ENCODE measurements at regions not wholly inside any gene's neighbourhood (a gene's known extent, or its start where the extent isn't known, plus 50 kb on each side); places are given as distances from the start of the nearest gene placed in this dataset.

DNA sequence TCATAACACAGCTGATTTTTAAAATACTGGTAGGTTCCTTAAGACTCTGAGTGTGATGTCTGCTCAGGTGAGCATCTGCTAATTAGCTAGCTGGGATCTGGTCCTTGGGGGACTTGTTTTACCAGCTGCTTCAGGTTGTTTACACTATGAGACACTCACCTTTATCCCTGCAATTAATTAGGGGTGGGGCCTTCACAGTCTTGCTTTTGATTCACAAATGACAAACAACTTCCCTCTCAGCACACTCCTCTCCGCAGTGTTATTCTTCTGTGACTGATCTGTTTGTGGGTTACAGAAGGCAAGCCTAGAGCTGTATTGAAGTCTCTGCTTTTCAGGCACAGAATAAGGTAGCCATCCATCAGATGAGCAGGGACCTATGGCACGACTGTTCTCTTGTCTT lies 62.0 kb upstream of the CD83 start:
- DNase-seq, result no peak
- no peaks in the 10 kb centered on the region for H3K27me3 ChIP-seq (replicated peaks; ENCODE audit: insufficient read depth, low read length)
- no peaks in the 10 kb centered on the region for H3K36me3 ChIP-seq (replicated peaks; ENCODE audit: insufficient read depth, low read length)
- TF ChIP-seq, protein P1, sequence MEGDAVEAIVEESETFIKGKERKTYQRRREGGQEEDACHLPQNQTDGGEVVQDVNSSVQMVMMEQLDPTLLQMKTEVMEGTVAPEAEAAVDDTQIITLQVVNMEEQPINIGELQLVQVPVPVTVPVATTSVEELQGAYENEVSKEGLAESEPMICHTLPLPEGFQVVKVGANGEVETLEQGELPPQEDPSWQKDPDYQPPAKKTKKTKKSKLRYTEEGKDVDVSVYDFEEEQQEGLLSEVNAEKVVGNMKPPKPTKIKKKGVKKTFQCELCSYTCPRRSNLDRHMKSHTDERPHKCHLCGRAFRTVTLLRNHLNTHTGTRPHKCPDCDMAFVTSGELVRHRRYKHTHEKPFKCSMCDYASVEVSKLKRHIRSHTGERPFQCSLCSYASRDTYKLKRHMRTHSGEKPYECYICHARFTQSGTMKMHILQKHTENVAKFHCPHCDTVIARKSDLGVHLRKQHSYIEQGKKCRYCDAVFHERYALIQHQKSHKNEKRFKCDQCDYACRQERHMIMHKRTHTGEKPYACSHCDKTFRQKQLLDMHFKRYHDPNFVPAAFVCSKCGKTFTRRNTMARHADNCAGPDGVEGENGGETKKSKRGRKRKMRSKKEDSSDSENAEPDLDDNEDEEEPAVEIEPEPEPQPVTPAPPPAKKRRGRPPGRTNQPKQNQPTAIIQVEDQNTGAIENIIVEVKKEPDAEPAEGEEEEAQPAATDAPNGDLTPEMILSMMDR (IDR thresholded peaks at IDR 0.05; ENCODE audit: low read length), result no peak
- TF ChIP-seq EZH2 (optimal IDR thresholded peaks at IDR 0.05; ENCODE audit: low read depth, low read length) (no peak), EZH2phosphoT487 (IDR thresholded peaks at IDR 0.05; ENCODE audit: low read length) (no peak)
- H3K4me3 ChIP-seq (ENCODE audit: low read length), result no peak overlapping the region
- H3K9me2 ChIP-seq (replicated peaks; ENCODE audit: insufficient read depth, low read length), result no peaks in the 10 kb centered on the region
- H4K20me1 ChIP-seq (ENCODE audit: insufficient read depth, low read length), result no peaks in the 10 kb centered on the region
- H2AFZ ChIP-seq (ENCODE audit: low read length), result no peak overlapping the region
- no peak overlapping the region for H3K9ac ChIP-seq (ENCODE audit: low read length)
- H3K27ac ChIP-seq (ENCODE audit: low read length), result no peak overlapping the region
- H3F3A ChIP-seq (ENCODE audit: insufficient read depth, low read length), result no peaks in the 10 kb centered on the region
- no peaks in the 10 kb centered on the region for H3K79me2 ChIP-seq (ENCODE audit: low read length)
- H3K9me3 ChIP-seq (replicated peaks; ENCODE audit: insufficient read depth, low read length), result no peaks in the 10 kb centered on the region
- no peaks in the 10 kb centered on the region for H3K4me1 ChIP-seq (ENCODE audit: low read length)
- no peak overlapping the region for H3K4me2 ChIP-seq (ENCODE audit: low read depth, low read length)

DNA sequence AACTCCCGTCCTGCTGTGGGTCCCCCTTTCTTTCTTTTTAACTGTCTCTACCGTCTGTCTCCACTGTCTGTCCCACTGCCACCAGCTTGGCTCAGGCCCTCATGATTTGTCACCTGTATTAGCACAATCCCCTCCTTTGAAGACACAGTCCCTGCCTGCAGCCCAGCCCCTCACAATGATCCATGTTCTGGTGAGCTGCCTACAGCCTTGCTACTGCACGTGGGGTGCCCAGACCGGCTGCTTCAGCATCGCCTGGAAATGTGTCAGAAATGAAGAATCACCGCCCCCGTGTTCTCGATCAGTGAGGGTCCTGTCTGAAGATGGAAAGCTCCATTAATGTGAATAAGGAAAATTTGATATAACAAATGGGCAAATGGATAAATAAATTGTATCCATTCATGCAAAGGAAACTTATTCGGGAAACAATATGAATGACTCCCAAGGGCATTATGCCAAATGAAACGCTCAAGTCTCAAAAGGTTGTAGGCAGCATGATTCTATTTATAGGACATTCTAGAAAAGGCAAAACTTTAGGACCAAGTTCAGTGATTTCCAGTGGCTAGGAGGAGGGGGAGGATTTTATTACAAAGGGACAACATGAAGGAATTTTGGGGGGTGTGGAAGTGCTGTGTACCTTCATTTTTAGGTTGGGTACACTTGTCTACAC lies 59.4 kb upstream of the CD83 start:
- Histone ChIP-seq H3K27ac (ENCODE audit: low read length) (no peak overlapping the region), H4K20me1 (ENCODE audit: insufficient read depth, low read length) (no peaks in the 10 kb centered on the region), H2AFZ (ENCODE audit: low read length) (no peak overlapping the region), H3K4me2 (ENCODE audit: low read depth, low read length) (no peak overlapping the region), H3F3A (ENCODE audit: insufficient read depth, low read length) (no peaks in the 10 kb centered on the region), H3K36me3 (replicated peaks; ENCODE audit: insufficient read depth, low read length) (no peaks in the 10 kb centered on the region), H3K9me2 (replicated peaks; ENCODE audit: insufficient read depth, low read length) (no peaks in the 10 kb centered on the region), H3K27me3 (replicated peaks; ENCODE audit: insufficient read depth, low read length) (no peaks in the 10 kb centered on the region), H3K4me3 (ENCODE audit: low read length) (no peak overlapping the region), H3K4me1 (ENCODE audit: low read length) (no peaks in the 10 kb centered on the region), H3K79me2 (ENCODE audit: low read length) (no peaks in the 10 kb centered on the region), H3K9ac (ENCODE audit: low read length) (no peak overlapping the region), H3K9me3 (replicated peaks; ENCODE audit: insufficient read depth, low read length) (no peaks in the 10 kb centered on the region)
- DNase-seq, result no peak
- no peak for TF ChIP-seq EZH2 (optimal IDR thresholded peaks at IDR 0.05; ENCODE audit: low read depth, low read length)
- TF ChIP-seq, protein P1 (IDR thresholded peaks at IDR 0.05; ENCODE audit: low read length), result no peak
- no peak for TF ChIP-seq EZH2phosphoT487 (IDR thresholded peaks at IDR 0.05; ENCODE audit: low read length)

GRCh38 chr6:14058735-14059134 lies 58.8 kb upstream of the CD83 start:
- Histone ChIP-seq H3K36me3 (replicated peaks; ENCODE audit: insufficient read depth, low read length) (no peaks in the 10 kb centered on the region), H3K4me3 (ENCODE audit: low read length) (no peak overlapping the region), H2AFZ (ENCODE audit: low read length) (no peak overlapping the region), H3K9ac (ENCODE audit: low read length) (no peak overlapping the region), H3K79me2 (ENCODE audit: low read length) (no peaks in the 10 kb centered on the region), H3K9me2 (replicated peaks; ENCODE audit: insufficient read depth, low read length) (no peaks in the 10 kb centered on the region), H3K4me1 (ENCODE audit: low read length) (no peaks in the 10 kb centered on the region), H3K27ac (ENCODE audit: low read length) (no peak overlapping the region), H3F3A (ENCODE audit: insufficient read depth, low read length) (no peaks in the 10 kb centered on the region), H3K27me3 (replicated peaks; ENCODE audit: insufficient read depth, low read length) (no peaks in the 10 kb centered on the region), H3K4me2 (ENCODE audit: low read depth, low read length) (no peak overlapping the region), H3K9me3 (replicated peaks; ENCODE audit: insufficient read depth, low read length) (no peaks in the 10 kb centered on the region), H4K20me1 (ENCODE audit: insufficient read depth, low read length) (no peaks in the 10 kb centered on the region)
- DNase-seq, result no peak
- TF ChIP-seq, protein P1 (IDR thresholded peaks at IDR 0.05; ENCODE audit: low read length), result no peak
- no peak for TF ChIP-seq EZH2phosphoT487 (IDR thresholded peaks at IDR 0.05; ENCODE audit: low read length)
- no peak for TF ChIP-seq EZH2 (optimal IDR thresholded peaks at IDR 0.05; ENCODE audit: low read depth, low read length)

All from MM.1S (cell line).